A673 (cell line): ENCODE measurements at regions not wholly inside any gene's neighbourhood (a gene's known extent, or its start where the extent isn't known, plus 50 kb on each side); places are given as distances from the start of the nearest gene placed in this dataset.

ENCODE experiments used
- BruUV-seq: library from RNA; stranded (reverse); fragments of 400-500 nt; replicated peaks from 2 replicates; lab custom pipeline; 2021; lab: Mats Ljungman, UMichigan
- CTCF ChIA-PET: fragments of 300-600 bp; sonication (Branson Sonifier 250); formaldehyde crosslinking; loops from one replicate; lab custom pipeline; 2022; ENCODE audit warnings: antibody characterized with exemption; lab: Charles Lee
- POLR2A ChIA-PET: fragments of 300-600 bp; sonication (Branson Sonifier 250); formaldehyde crosslinking; loops from one replicate; lab custom pipeline; 2022; ENCODE audit warnings: antibody characterized with exemption; ENCODE audit not compliant: low non-redundant PET; lab: Charles Lee
- DNase-seq: peaks from one replicate; pipeline ENCODE4 v3.0.0-alpha.2; 2015; ENCODE audit warnings: low spot score
- H3K27ac ChIP-seq: fragments of 200-600 bp; sonication (generic); 2 replicates; pipeline ENCODE4 v1.5.1; 2016; ENCODE audit warnings: mixed run types, low read depth, mild to moderate bottlenecking, mixed read lengths, antibody characterized with exemption, low read length; ENCODE audit not compliant: poor library complexity, severe bottlenecking
- H3K27me3 ChIP-seq: fragments of 200-600 bp; sonication (generic); replicated peaks from 2 replicates; pipeline ENCODE4 v1.6.1; 2017; ENCODE audit warnings: mixed run types, low read depth, mild to moderate bottlenecking, mixed read lengths, antibody characterized with exemption, low read length; ENCODE audit not compliant: insufficient read depth, poor library complexity
- H3K36me3 ChIP-seq: fragments of 200-600 bp; sonication (generic); 2 replicates; pipeline ENCODE4 v1.6.1; 2016; ENCODE audit warnings: mixed run types, mild to moderate bottlenecking, mixed read lengths, antibody characterized with exemption, low read length; ENCODE audit not compliant: insufficient read depth, poor library complexity, severe bottlenecking
- H3K4me1 ChIP-seq: fragments of 200-600 bp; sonication (generic); 2 replicates; pipeline ENCODE4 v1.6.1; 2017; ENCODE audit warnings: mixed run types, mild to moderate bottlenecking, mixed read lengths, antibody characterized with exemption, low read length; ENCODE audit not compliant: insufficient read depth, poor library complexity, severe bottlenecking
- H3K4me3 ChIP-seq: fragments of 200-600 bp; sonication (generic); 2 replicates; pipeline ENCODE4 v1.5.1; 2016; ENCODE audit warnings: low read depth, mixed run types, mild to moderate bottlenecking, mixed read lengths, low read length; ENCODE audit not compliant: poor library complexity, severe bottlenecking
- H3K9me3 ChIP-seq: fragments of 200-600 bp; sonication (generic); 2 replicates; pipeline ENCODE4 v1.6.1; 2016; ENCODE audit warnings: mixed run types, low read depth, mild to moderate bottlenecking, mixed read lengths, antibody characterized with exemption, low read length; ENCODE audit not compliant: poor library complexity, severe bottlenecking
- CTCF ChIP-seq: fragments of 300-800, 200-600 bp; sonication (generic); conservative IDR thresholded peaks from 2 replicates; pipeline ENCODE4 v1.5.1; 2017; ENCODE audit warnings: low read depth, mild to moderate bottlenecking, antibody characterized with exemption, low read length, moderate library complexity, mixed read lengths
- EZH2 ChIP-seq: fragments of 200-600 bp; sonication (generic); IDR thresholded peaks from 2 replicates; pipeline ENCODE4 v1.6.1; 2017; ENCODE audit warnings: borderline replicate concordance, low read depth, mild to moderate bottlenecking, mixed read lengths, antibody characterized with exemption, low read length; ENCODE audit not compliant: poor library complexity, severe bottlenecking
- intact Hi-C: fragments of 100-400 bp; cut with micrococcal nuclease; formaldehyde crosslinking; loops from one replicate; pipeline ENCODE4 v1.10.0; 2022; ENCODE audit not compliant: unreplicated experiment

GRCh38 chr4:26237916-26238315 is 82.9 kb upstream of the RBPJ start:
- intact Hi-C loops, result no loop called here
- ChIA-PET POLR2A (no interaction called here), CTCF (interaction anchor here (1.2 kb wide), 1 partner anchor 156 kb away, joined by 4 read pairs; no protein-coding TSS in a partner anchor)

GRCh38 chr4:26238426-26238777 is 82.4 kb upstream of the RBPJ start:
- BruUV-seq, result no TSS peak
- Histone ChIP-seq H3K9me3 (no peaks in the 10 kb centered on the region), H3K27ac (no peak overlapping the region), H3K27me3 (no peaks in the 10 kb centered on the region), H3K36me3 (no peaks in the 10 kb centered on the region), H3K4me3 (no peak overlapping the region), H3K4me1 (no peaks in the 10 kb centered on the region)
- TF ChIP-seq EZH2, result no peak
- TF ChIP-seq CTCF, result no peak
- POLR2A ChIA-PET, result no interaction called here
- CTCF ChIA-PET, result interaction anchor here (1.2 kb wide), 1 partner anchor 156 kb away, joined by 4 read pairs; no protein-coding TSS in a partner anchor
- no peak for DNase-seq
- intact Hi-C loops, result no loop called here

More at GRCh38 chr4:26237916-26238315, 82.9 kb upstream of the RBPJ start:
- no peaks in the 10 kb centered on the region for H3K27me3 ChIP-seq
- H3K36me3 ChIP-seq, result no peaks in the 10 kb centered on the region
- DNase-seq, result no peak
- H3K4me1 ChIP-seq, result no peaks in the 10 kb centered on the region
- TF ChIP-seq EZH2 (no peak), CTCF (no peak)
- no peak overlapping the region for H3K4me3 ChIP-seq
- no peak overlapping the region for H3K27ac ChIP-seq
- BruUV-seq, result no TSS peak
- H3K9me3 ChIP-seq, result no peaks in the 10 kb centered on the region

- no peaks in the 10 kb centered on the region for H3K9me3 ChIP-seq
- intact Hi-C loops, result no loop called here
- no peak for DNase-seq
- CTCF ChIA-PET, result interaction anchor here (1.2 kb wide), 1 partner anchor 157 kb away, joined by 4 read pairs; no protein-coding TSS in a partner anchor
- no peak for TF ChIP-seq EZH2
- TF ChIP-seq CTCF, result no peak
- no peak overlapping the region for H3K4me3 ChIP-seq
- no peaks in the 10 kb centered on the region for H3K4me1 ChIP-seq
- H3K27ac ChIP-seq, result no peak overlapping the region
- BruUV-seq, result no TSS peak
- no peaks in the 10 kb centered on the region for H3K36me3 ChIP-seq
- POLR2A ChIA-PET, result no interaction called here
- no peaks in the 10 kb centered on the region for H3K27me3 ChIP-seq
These were observed 81.8 kb upstream of the RBPJ start for GRCh38 chr4:26238778-26239679.
